GM21723 (cell line): ENCODE measurements at regions not wholly inside any gene's neighbourhood (a gene's known extent, or its start where the extent isn't known, plus 50 kb on each side); places are given as distances from the start of the nearest gene placed in this dataset.
"Not testable (repeated sequence)": the region's sequence is repeated elsewhere in the genome, so short reads cannot be mapped to it uniquely, and the experiment has no call there.

ENCODE experiments used
- ATAC-seq: cut with Tn5 transposase; IDR thresholded peaks from one replicate; pipeline ENCODE4 v1.9.1; 2021; ENCODE audit warnings: mild to moderate bottlenecking, moderate library complexity; ENCODE audit not compliant: unreplicated experiment

GRCh38 chr9:74073897-74074296 lies 423.2 kb upstream of the RORB start:
- no peak for ATAC-seq

- no peak for ATAC-seq
Observed at GRCh38 chr9:74078647-74079046, 418.5 kb upstream of the RORB start.

GRCh38 chr9:74080652-74081051 lies 416.5 kb upstream of the RORB start:
- not testable (repeated sequence) for ATAC-seq

- ATAC-seq, result no peak
Observed at GRCh38 chr9:74083681-74084433, 413.3 kb upstream of the RORB start.

- ATAC-seq, result not testable (repeated sequence)
Observed at GRCh38 chr9:74085384-74086037, 411.6 kb upstream of the RORB start.

- ATAC-seq, result not testable (repeated sequence)
Observed at GRCh38 chr9:74090921-74091320, 406.2 kb upstream of the RORB start.

- ATAC-seq, result no peak
Observed at GRCh38 chr9:74092491-74092834, 404.7 kb upstream of the RORB start.

- not testable (repeated sequence) for ATAC-seq
Observed at GRCh38 chr9:74094037-74094436, 403.1 kb upstream of the RORB start.

- ATAC-seq, result no peak
Observed at GRCh38 chr9:74094766-74095165, 402.4 kb upstream of the RORB start.

- no peak for ATAC-seq
Observed at GRCh38 chr9:74095925-74096324, 401.2 kb upstream of the RORB start.

GRCh38 chr9:74096420-74096819 lies 400.7 kb upstream of the RORB start:
- no peak for ATAC-seq

GRCh38 chr9:74100042-74100441 lies 397.1 kb upstream of the RORB start:
- ATAC-seq, result no peak

GRCh38 chr9:74102148-74102547 lies 395.0 kb upstream of the RORB start:
- not testable (repeated sequence) for ATAC-seq

- ATAC-seq, result no peak
Observed at GRCh38 chr9:74102702-74103101, 394.4 kb upstream of the RORB start.

- no peak for ATAC-seq
Observed at GRCh38 chr9:74107692-74108091, 389.4 kb upstream of the RORB start.

- no peak for ATAC-seq
Observed at GRCh38 chr9:74115976-74116375, 381.2 kb upstream of the RORB start.

GRCh38 chr9:74117151-74117550 lies 380.0 kb upstream of the RORB start:
- no peak for ATAC-seq

- no peak for ATAC-seq
Observed at GRCh38 chr9:74117731-74118130, 379.4 kb upstream of the RORB start.

- ATAC-seq, result no peak
Observed at GRCh38 chr9:74120061-74120460, 377.1 kb upstream of the RORB start.

GRCh38 chr9:74120470-74120869 lies 376.7 kb upstream of the RORB start:
- no peak for ATAC-seq

- no peak for ATAC-seq
Observed at GRCh38 chr9:74122216-74122615, 374.9 kb upstream of the RORB start.

- no peak for ATAC-seq
Observed at GRCh38 chr9:74122661-74123060, 374.5 kb upstream of the RORB start.

GRCh38 chr9:74125941-74126340 lies 371.2 kb upstream of the RORB start:
- ATAC-seq, result no peak
